Left ventricle myocardium inferior (tissue), 1 donor: ENCODE measurements at regions not wholly inside any gene's neighbourhood (a gene's known extent, or its start where the extent isn't known, plus 50 kb on each side); places are given as distances from the start of the nearest gene placed in this dataset.

Experiments
- DNase-seq: peaks from one replicate; pipeline ENCODE4 v3.0.0-alpha.2; 2020
- H3K27ac ChIP-seq: fragments of 200-600 bp; replicated peaks from 2 replicates; pipeline ENCODE4 v1.8.0; 2021
- H3K27me3 ChIP-seq: fragments of 200-600 bp; 2 replicates; pipeline ENCODE4 v1.8.0; 2021; ENCODE audit warnings: low read depth
- H3K36me3 ChIP-seq: fragments of 200-600 bp; 2 replicates; pipeline ENCODE4 v1.8.0; 2021
- H3K4me1 ChIP-seq: fragments of 200-600 bp; 2 replicates; pipeline ENCODE4 v1.8.0; 2021
- H3K4me3 ChIP-seq: fragments of 200-600 bp; 2 replicates; pipeline ENCODE4 v1.8.0; 2021; ENCODE audit warnings: mild to moderate bottlenecking, moderate library complexity
- H3K9me3 ChIP-seq: fragments of 200-600 bp; replicated peaks from 2 replicates; pipeline ENCODE4 v1.8.0; 2021
- intact Hi-C: fragments of 100-400 bp; cut with micrococcal nuclease; formaldehyde crosslinking; loops from one replicate; pipeline ENCODE4 v1.11.0; 2022
- TF ChIP-seq, protein P1 (sequence below): fragments of 200-600 bp; IDR thresholded peaks from 2 replicates; pipeline ENCODE4 v1.8.0; 2021; ENCODE audit warnings: antibody characterized with exemption, mild to moderate bottlenecking, borderline replicate concordance
- donor health status: DM: no; HTN: yes; CAD: no; lungs with severe emphysema.

DNA sequence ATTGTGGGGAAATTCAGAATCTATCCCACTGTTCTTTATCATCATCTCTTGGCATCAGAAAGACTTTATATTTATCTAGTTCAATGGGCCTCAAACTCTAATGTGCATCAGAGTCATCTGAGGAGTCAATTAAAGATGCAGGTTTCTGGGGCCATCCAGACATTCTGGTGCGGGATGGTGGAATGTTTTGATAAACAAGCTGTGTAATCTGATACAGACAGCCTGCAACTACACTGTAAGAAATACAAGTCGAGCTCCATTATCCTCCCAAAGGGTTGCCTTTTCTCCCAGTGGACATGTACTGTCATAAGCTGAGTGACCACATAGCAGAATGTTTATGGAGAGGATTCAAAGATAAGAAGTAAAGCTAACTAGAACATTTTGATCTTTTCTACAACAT, 515.3 kb upstream of the DCC start:
- no peak overlapping the region for H3K4me3 ChIP-seq
- no peaks in the 10 kb centered on the region for H3K4me1 ChIP-seq
- no peaks in the 10 kb centered on the region for H3K27me3 ChIP-seq
- H3K36me3 ChIP-seq: no peaks in the 10 kb centered on the region
- no peaks in the 10 kb centered on the region for H3K9me3 ChIP-seq
- TF ChIP-seq, protein P1, sequence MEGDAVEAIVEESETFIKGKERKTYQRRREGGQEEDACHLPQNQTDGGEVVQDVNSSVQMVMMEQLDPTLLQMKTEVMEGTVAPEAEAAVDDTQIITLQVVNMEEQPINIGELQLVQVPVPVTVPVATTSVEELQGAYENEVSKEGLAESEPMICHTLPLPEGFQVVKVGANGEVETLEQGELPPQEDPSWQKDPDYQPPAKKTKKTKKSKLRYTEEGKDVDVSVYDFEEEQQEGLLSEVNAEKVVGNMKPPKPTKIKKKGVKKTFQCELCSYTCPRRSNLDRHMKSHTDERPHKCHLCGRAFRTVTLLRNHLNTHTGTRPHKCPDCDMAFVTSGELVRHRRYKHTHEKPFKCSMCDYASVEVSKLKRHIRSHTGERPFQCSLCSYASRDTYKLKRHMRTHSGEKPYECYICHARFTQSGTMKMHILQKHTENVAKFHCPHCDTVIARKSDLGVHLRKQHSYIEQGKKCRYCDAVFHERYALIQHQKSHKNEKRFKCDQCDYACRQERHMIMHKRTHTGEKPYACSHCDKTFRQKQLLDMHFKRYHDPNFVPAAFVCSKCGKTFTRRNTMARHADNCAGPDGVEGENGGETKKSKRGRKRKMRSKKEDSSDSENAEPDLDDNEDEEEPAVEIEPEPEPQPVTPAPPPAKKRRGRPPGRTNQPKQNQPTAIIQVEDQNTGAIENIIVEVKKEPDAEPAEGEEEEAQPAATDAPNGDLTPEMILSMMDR: no peak
- DNase-seq: no peak
- intact Hi-C loops: no loop called here
- no peak overlapping the region for H3K27ac ChIP-seq

DNA sequence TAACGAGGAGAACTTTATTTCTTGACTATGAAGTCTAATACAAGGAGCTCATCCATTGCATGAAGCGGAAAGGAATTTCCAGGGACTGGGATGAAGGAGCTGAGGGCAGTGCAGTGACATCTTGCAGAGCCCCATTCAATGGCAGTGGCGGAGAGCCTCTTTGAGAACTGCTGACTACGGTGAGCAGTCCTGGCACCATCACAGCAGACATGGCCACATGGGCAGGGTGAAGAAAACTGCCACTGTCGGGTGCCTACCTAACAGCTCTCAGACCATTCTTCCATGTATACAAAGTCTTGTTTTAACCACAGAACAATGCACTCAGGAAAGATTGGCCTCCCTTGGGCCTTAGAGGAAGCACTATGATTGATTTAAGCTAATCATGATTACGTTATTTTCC, 506.1 kb upstream of the DCC start:
- Histone ChIP-seq H3K27ac (no peak overlapping the region), H3K4me3 (no peak overlapping the region), H3K27me3 (no peaks in the 10 kb centered on the region), H3K9me3 (peaks cover 8% of the 10 kb centered on the region), H3K36me3 (no peaks in the 10 kb centered on the region), H3K4me1 (no peaks in the 10 kb centered on the region)
- TF ChIP-seq, protein P1: no peak
- intact Hi-C loops: no loop called here
- no peak for DNase-seq

DNA sequence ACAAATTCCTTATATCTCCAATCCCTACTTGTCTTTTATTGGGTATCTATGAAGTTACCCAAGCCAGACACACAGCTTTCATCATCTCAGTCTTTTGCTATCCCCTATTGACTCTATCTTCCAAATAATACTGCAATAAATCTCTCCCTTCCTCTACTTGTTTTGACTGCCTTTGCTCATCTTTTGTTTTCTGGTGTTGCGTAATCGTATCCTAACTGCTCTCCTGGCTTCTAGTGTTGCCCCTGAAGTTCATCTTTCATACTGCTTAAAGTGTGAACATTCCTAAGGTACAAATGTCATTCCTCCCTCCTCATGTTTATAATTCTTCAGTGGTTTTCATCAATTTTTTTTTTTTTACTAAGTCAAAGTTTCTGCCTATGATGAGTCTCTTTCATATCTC, 491.3 kb upstream of the DCC start:
- Histone ChIP-seq H3K27me3 (no peaks in the 10 kb centered on the region), H3K4me1 (no peaks in the 10 kb centered on the region), H3K27ac (no peak overlapping the region), H3K4me3 (no peak overlapping the region), H3K36me3 (no peaks in the 10 kb centered on the region), H3K9me3 (peaks cover 43% of the 10 kb centered on the region)
- TF ChIP-seq, protein P1: no peak
- intact Hi-C loops: no loop called here
- no peak for DNase-seq

DNA sequence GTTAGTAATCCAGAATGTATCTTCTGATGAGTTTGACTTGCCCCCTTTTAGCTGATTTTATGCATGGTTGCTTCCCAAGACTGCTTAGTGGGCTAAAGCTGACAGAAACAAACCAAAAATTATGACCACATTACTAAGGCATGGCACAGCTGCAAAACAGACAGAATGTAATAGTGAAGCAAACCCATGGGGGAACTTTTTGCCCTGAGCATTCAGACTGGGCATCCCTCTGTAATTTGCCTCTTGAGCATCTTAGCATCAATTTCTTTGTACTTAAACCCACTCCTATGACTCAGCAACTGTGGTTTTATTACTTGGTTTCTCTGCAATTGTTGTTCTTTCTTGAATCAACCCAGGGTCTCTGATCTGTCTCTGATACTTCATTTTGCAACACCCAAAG, 487.3 kb upstream of the DCC start:
- DNase-seq: no peak
- H3K9me3 ChIP-seq: peaks cover 17% of the 10 kb centered on the region
- no peaks in the 10 kb centered on the region for H3K4me1 ChIP-seq
- no peak overlapping the region for H3K27ac ChIP-seq
- H3K36me3 ChIP-seq: no peaks in the 10 kb centered on the region
- intact Hi-C loops: no loop called here
- H3K27me3 ChIP-seq: no peaks in the 10 kb centered on the region
- no peak overlapping the region for H3K4me3 ChIP-seq
- TF ChIP-seq, protein P1: no peak

DNA sequence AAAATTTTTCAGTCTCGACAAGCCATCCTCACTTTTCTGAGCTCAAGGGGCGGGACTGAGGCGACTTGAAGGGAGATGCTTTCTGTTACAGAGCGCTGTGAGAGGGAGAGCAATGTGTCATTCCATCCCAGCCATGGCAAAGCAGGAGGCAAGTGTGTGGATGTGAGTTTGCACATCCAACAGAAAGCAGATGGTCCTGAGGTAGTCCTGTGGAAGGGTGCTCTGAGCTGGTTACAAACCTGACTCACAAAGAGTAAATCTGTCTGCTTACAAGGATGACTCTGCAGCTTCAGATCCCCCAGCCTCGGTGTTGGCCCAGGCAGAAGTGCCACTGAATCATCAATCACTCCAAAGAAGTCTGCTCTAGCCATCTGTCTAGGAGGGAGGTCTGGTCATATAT, 482.0 kb upstream of the DCC start:
- H3K4me3 ChIP-seq: no peak overlapping the region
- H3K27me3 ChIP-seq: no peaks in the 10 kb centered on the region
- no peaks in the 10 kb centered on the region for H3K4me1 ChIP-seq
- TF ChIP-seq, protein P1: no peak
- no peak overlapping the region for H3K27ac ChIP-seq
- no peaks in the 10 kb centered on the region for H3K36me3 ChIP-seq
- no peaks in the 10 kb centered on the region for H3K9me3 ChIP-seq
- DNase-seq: no peak
- intact Hi-C loops: no loop called here

DNA sequence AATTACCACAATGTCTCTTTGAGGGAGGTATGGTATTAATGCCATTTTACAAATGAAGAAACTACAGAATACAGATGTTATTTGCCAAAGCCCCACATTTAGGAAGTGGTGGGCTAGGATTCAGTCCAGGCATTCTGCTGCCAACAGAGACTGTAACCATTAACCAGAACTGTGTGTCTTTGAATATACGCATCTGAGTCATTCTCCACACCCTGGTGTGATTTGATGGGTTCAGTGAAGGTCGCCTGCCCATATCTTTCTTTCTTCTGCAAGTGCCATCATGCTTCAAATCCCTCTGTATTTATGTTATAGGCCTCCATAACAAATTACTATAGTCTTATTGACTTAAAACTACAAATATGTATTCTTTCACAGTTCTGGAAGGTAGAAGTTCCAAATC, 479.0 kb upstream of the DCC start:
- H3K4me1 ChIP-seq: no peaks in the 10 kb centered on the region
- no peaks in the 10 kb centered on the region for H3K27me3 ChIP-seq
- TF ChIP-seq, protein P1: no peak
- no peak overlapping the region for H3K4me3 ChIP-seq
- peaks cover 14% of the 10 kb centered on the region for H3K9me3 ChIP-seq
- intact Hi-C loops: no loop called here
- H3K27ac ChIP-seq: no peak overlapping the region
- H3K36me3 ChIP-seq: no peaks in the 10 kb centered on the region
- DNase-seq: no peak
